Esophagus (tissue), 2 donors: ENCODE measurements at regions not wholly inside any gene's neighbourhood (a gene's known extent, or its start where the extent isn't known, plus 50 kb on each side); places are given as distances from the start of the nearest gene placed in this dataset.
"Not testable (repeated sequence)": the region's sequence is repeated elsewhere in the genome, so short reads cannot be mapped to it uniquely, and the experiment has no call there.

ENCODE experiments used
- H3K27ac ChIP-seq, 2 donors: one replicate each; pipeline ENCODE4 v1.5.1; 2013; ENCODE audit warnings: low read depth in 2 of 2, mild to moderate bottlenecking in 2 of 2, inconsistent platforms in 1 of 2, low read length in 1 of 2, moderate library complexity in 1 of 2
- H3K27me3 ChIP-seq, 2 donors: one replicate each; pipeline ENCODE4 v1.6.1; 2013; ENCODE audit warnings: low read length in 2 of 2, control low read depth in 1 of 2, mild to moderate bottlenecking in 1 of 2; ENCODE audit not compliant: insufficient read depth in 2 of 2, control insufficient read depth in 1 of 2
- H3K36me3 ChIP-seq, 2 donors: one replicate each; pipeline ENCODE4 v1.6.1; 2013; ENCODE audit warnings: low read length in 1 of 2; ENCODE audit not compliant: control insufficient read depth in 2 of 2, insufficient read depth in 2 of 2
- H3K4me1 ChIP-seq, 2 donors: one replicate each; pipeline ENCODE4 v1.6.1; 2013; ENCODE audit warnings: low read length in 1 of 2; ENCODE audit not compliant: control insufficient read depth in 2 of 2, insufficient read depth in 2 of 2
- H3K4me3 ChIP-seq, 2 donors: one replicate each; pipeline ENCODE4 v1.5.1; 2013; ENCODE audit warnings: low read length in 2 of 2, mild to moderate bottlenecking in 2 of 2, low read depth in 1 of 2, moderate library complexity in 1 of 2
- H3K9me3 ChIP-seq, 2 donors: one replicate each; pipeline ENCODE4 v1.6.1; 2013; ENCODE audit warnings: mild to moderate bottlenecking in 2 of 2, low read depth in 1 of 2, low read length in 1 of 2, moderate library complexity in 1 of 2; ENCODE audit not compliant: control insufficient read depth in 2 of 2, insufficient read depth in 1 of 2
- WGBS, 2 donors: extraction: QIAGEN DNeasy Blood & Tissue Kit; methylation state at CpG; one replicate each; pipeline ENCODE4 v1.1.7; 2013; 5-methylcytosine and 5-hydroxymethylcytosine counted together
- donor health status: healthy with polysubstance abuse.
- donor health status: Bipolar disorder and iron deficiency.

- no peak overlapping the region for H3K27ac ChIP-seq
- peaks cover 8 to 25% of the 10 kb centered on the region in 2 donors for H3K9me3 ChIP-seq
- H3K4me3 ChIP-seq = no peak overlapping the region
- H3K4me1 ChIP-seq = no peaks in the 10 kb centered on the region
- no peaks in the 10 kb centered on the region for H3K36me3 ChIP-seq
- 61 to 62% methylated on average over 8 of the region's 8 CpGs for WGBS, 2 donors
- H3K27me3 ChIP-seq = no peaks in the 10 kb centered on the region
Observed at GRCh38 chr9:40926404-40927259, 201.8 kb downstream of the FOXD4L6 start.

- Histone ChIP-seq H3K36me3 (no peaks in the 10 kb centered on the region), H3K4me3 (no peak overlapping the region), H3K9me3 (peaks cover 8 to 25% of the 10 kb centered on the region in 2 donors), H3K4me1 (no peaks in the 10 kb centered on the region), H3K27ac (no peak overlapping the region), H3K27me3 (no peaks in the 10 kb centered on the region)
- 78 to 79% methylated on average over 8 of the region's 8 CpGs for WGBS, 2 donors
Observed at GRCh38 chr9:40925149-40925548, 203.3 kb downstream of the FOXD4L6 start.

- not testable (repeated sequence) for H3K4me1 ChIP-seq, H3K27ac ChIP-seq, H3K4me3 ChIP-seq, H3K27me3 ChIP-seq, H3K36me3 ChIP-seq
- WGBS, 2 donors = 69 to 75% methylated on average over 5 of the region's 5 CpGs
- H3K9me3 ChIP-seq = peaks cover 5 to 31% of the 10 kb centered on the region in 2 donors
Observed at GRCh38 chr9:40916399-40916783, 212.1 kb downstream of the FOXD4L6 start.

GRCh38 chr9:40915660-40916398 is 212.7 kb downstream of the FOXD4L6 start:
- 82 to 85% methylated on average over 13 of the region's 13 CpGs for WGBS, 2 donors
- peaks cover 5 to 31% of the 10 kb centered on the region in 2 donors for H3K9me3 ChIP-seq
- not testable (repeated sequence) for H3K4me3 ChIP-seq, H3K27me3 ChIP-seq, H3K4me1 ChIP-seq, H3K36me3 ChIP-seq, H3K27ac ChIP-seq

GRCh38 chr9:40914772-40915659 is 213.5 kb downstream of the FOXD4L6 start:
- Histone ChIP-seq H3K9me3 (peaks cover 8 to 38% of the 10 kb centered on the region in 2 donors), H3K4me3 (no peak overlapping the region), H3K4me1 (no peaks in the 10 kb centered on the region), H3K27ac (no peak overlapping the region), H3K27me3 (no peaks in the 10 kb centered on the region), H3K36me3 (no peaks in the 10 kb centered on the region)
- 54 to 55% methylated on average over 5 of the region's 5 CpGs for WGBS, 2 donors

GRCh38 chr9:40913928-40914673 is 214.4 kb downstream of the FOXD4L6 start:
- Histone ChIP-seq H3K4me1 (no peaks in the 10 kb centered on the region), H3K27me3 (no peaks in the 10 kb centered on the region), H3K36me3 (no peaks in the 10 kb centered on the region), H3K4me3 (no peak overlapping the region), H3K9me3 (peaks cover 8 to 43% of the 10 kb centered on the region in 2 donors), H3K27ac (no peak overlapping the region)
- WGBS, 2 donors = 57 to 62% methylated on average over 8 of the region's 8 CpGs

- Histone ChIP-seq H3K4me3 (no peak overlapping the region), H3K27me3 (no peaks in the 10 kb centered on the region), H3K36me3 (no peaks in the 10 kb centered on the region), H3K27ac (no peak overlapping the region), H3K9me3 (peaks cover 14 to 49% of the 10 kb centered on the region in 2 donors), H3K4me1 (no peaks in the 10 kb centered on the region)
- 65 to 66% methylated on average over 11 of the region's 11 CpGs for WGBS, 2 donors
Observed at GRCh38 chr9:40913096-40913719, 215.3 kb downstream of the FOXD4L6 start.

GRCh38 chr9:40912679-40913078 is 215.8 kb downstream of the FOXD4L6 start:
- whole genome bisulfite sequencing, 2 donors = 79% methylated on average over 4 of the region's 4 CpGs
- not testable (repeated sequence) for H3K27me3 ChIP-seq, H3K4me1 ChIP-seq, H3K27ac ChIP-seq, H3K4me3 ChIP-seq, H3K36me3 ChIP-seq
- H3K9me3 ChIP-seq = peaks cover 16 to 49% of the 10 kb centered on the region in 2 donors
